HUES48 (cell line): ENCODE measurements at regions not wholly inside any gene's neighbourhood (a gene's known extent, or its start where the extent isn't known, plus 50 kb on each side); places are given as distances from the start of the nearest gene placed in this dataset.
A peak's percentile ranks its signal among the peaks of the same experiment; 100 is the strongest.
"Not testable (repeated sequence)": the region's sequence is repeated elsewhere in the genome, so short reads cannot be mapped to it uniquely, and the experiment has no call there.

ENCODE experiments used
- H3K27ac ChIP-seq: one replicate; pipeline ENCODE4 v1.7.0; 2013; ENCODE audit warnings: low read depth, low read length, inconsistent platforms
- H3K27me3 ChIP-seq: 2 replicates; pipeline ENCODE4 v1.6.1; 2013; ENCODE audit warnings: mild to moderate bottlenecking, low read length; ENCODE audit not compliant: control insufficient read depth, insufficient read depth
- H3K36me3 ChIP-seq: 2 replicates; pipeline ENCODE4 v1.6.1; 2013; ENCODE audit warnings: low read length; ENCODE audit not compliant: control insufficient read depth, insufficient read depth
- H3K4me1 ChIP-seq: 2 replicates; pipeline ENCODE4 v1.6.1; 2013; ENCODE audit warnings: mild to moderate bottlenecking, low read length; ENCODE audit not compliant: control insufficient read depth, insufficient read depth
- H3K4me3 ChIP-seq: 2 replicates; pipeline ENCODE4 v1.5.1; 2013; ENCODE audit warnings: mild to moderate bottlenecking, low read depth, low read length
- H3K9ac ChIP-seq: 2 replicates; pipeline ENCODE4 v1.6.1; 2013; ENCODE audit warnings: mild to moderate bottlenecking, low read depth, low read length, moderate library complexity
- H3K9me3 ChIP-seq: 2 replicates; pipeline ENCODE4 v1.6.1; 2013; ENCODE audit warnings: low read length; ENCODE audit not compliant: control insufficient read depth, insufficient read depth

- Histone ChIP-seq H3K4me3 (no peak overlapping the region), H3K9ac (no peak overlapping the region), H3K36me3 (no peaks in the 10 kb centered on the region), H3K27me3 (no peaks in the 10 kb centered on the region), H3K9me3 (no peaks in the 10 kb centered on the region), H3K27ac (no peak overlapping the region), H3K4me1 (no peaks in the 10 kb centered on the region)
Measured at GRCh38 chrX:116526010-116526409, 63.2 kb upstream of the CT83 start.

- H3K4me3 ChIP-seq, result peak overlapping the region; percentile 40
- not testable (repeated sequence) for H3K9ac ChIP-seq
Measured at GRCh38 chrX:116520280-116520679, 57.5 kb upstream of the CT83 start.

More at GRCh38 chrX:116520280-116520679, 57.5 kb upstream of the CT83 start:
- not testable (repeated sequence) for H3K27me3 ChIP-seq, H3K36me3 ChIP-seq, H3K9me3 ChIP-seq, H3K27ac ChIP-seq, H3K4me1 ChIP-seq
